ENCODE measurements at regions not wholly inside any gene's neighbourhood (a gene's known extent, or its start where the extent isn't known, plus 50 kb on each side); places are given as distances from the start of the nearest gene placed in this dataset.

DNA sequence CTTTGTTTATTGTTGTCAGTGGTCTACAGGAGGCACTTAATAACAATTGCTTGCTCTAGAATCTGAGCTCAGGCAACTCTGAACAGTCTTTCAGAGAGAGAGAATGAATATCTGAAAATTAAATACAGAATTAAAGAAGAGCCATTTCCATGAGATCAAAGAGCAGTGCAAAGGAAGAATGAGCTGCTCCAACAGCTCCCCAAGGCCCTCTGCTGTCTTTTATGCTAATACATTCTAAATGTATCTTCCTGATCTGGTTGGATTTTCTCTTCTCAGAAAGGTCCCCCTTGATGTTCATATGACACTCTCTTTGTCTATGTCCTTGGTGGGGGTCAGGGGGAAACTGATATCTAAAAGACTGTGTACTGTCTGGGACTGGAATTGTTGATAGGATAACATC is 1029.6 kb downstream of the PCDH9 start:
- TF ChIP-seq, protein P1, sequence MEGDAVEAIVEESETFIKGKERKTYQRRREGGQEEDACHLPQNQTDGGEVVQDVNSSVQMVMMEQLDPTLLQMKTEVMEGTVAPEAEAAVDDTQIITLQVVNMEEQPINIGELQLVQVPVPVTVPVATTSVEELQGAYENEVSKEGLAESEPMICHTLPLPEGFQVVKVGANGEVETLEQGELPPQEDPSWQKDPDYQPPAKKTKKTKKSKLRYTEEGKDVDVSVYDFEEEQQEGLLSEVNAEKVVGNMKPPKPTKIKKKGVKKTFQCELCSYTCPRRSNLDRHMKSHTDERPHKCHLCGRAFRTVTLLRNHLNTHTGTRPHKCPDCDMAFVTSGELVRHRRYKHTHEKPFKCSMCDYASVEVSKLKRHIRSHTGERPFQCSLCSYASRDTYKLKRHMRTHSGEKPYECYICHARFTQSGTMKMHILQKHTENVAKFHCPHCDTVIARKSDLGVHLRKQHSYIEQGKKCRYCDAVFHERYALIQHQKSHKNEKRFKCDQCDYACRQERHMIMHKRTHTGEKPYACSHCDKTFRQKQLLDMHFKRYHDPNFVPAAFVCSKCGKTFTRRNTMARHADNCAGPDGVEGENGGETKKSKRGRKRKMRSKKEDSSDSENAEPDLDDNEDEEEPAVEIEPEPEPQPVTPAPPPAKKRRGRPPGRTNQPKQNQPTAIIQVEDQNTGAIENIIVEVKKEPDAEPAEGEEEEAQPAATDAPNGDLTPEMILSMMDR (conservative IDR thresholded peaks at IDR 0.05; ENCODE audit: low read length): no peak
- TF ChIP-seq EZH2phosphoT487 (IDR thresholded peaks at IDR 0.05; ENCODE audit: borderline replicate concordance): no peak

Measured in Loucy (cell line).